ENCODE measurements at regions not wholly inside any gene's neighbourhood (a gene's known extent, or its start where the extent isn't known, plus 50 kb on each side); places are given as distances from the start of the nearest gene placed in this dataset.

DNA sequence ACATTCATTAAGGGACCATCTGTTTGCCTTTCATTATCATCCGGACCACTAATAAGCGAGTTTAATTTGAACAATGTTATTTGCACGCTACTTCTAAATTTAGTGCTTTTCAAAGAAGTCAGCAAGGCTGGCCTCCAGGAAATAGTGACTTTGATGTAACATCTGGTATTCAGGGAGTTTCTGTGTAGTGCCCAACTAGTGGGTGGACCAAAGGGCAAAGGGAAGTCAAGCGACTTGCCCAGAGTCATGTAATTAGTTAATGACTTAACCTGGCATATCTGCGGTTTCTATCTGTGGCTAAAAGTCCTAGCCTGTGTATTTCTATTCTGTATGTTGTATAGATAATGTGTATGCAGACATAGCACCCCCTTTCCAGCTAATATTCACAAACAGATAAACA is 56.3 kb upstream of the LCORL start:
- Mint-ChIP-seq H3K4me1 (ENCODE audit: low read depth) (no peaks in the 10 kb centered on the region), H3K36me3 (ENCODE audit: low read depth) (no peaks in the 10 kb centered on the region), H3K27me3 (ENCODE audit: insufficient read depth) (no peaks in the 10 kb centered on the region), H3K27ac (no peak overlapping the region), H3K4me3 (no peak overlapping the region), H3K9me3 (peaks cover 18% of the 10 kb centered on the region)
- no peak for DNase-seq (ENCODE audit: low spot score)
- intact Hi-C loops (cut with micrococcal nuclease): no loop called here

DNA sequence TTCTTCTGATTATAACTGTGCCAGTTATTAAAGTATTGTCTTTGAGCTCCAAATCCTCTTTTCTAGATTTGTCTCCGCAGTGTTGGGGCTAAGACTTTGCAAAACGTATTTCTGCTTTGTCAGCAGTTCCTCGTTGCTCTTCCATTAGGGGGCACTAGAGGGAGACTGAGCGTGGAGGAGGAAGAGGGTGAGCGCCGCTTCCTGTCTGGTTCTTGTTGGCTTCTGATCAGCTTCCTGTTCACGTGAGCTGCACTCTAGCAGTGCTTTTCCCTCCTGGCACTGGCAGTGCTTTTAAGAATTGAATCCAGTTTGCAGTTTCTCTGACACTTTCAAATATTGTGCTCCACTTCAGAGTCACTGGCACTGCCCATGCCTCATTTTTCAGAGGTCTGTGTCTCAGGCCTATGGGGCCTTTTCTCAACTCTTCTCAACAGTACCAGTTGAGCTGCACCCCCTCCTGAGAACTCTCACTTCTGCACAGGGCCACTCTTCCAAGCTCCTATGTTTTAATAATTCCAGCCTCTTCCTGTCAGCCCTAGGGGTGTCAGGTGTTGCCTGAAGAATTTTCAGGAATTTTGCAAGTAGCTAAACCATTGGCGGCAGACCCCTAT is 54.4 kb upstream of the LCORL start:
- DNase-seq (ENCODE audit: low spot score): peak; percentile 1
- H3K4me3 Mint-ChIP-seq: no peak overlapping the region
- intact Hi-C loops (cut with micrococcal nuclease): no loop called here
- H3K27ac Mint-ChIP-seq: no peak overlapping the region
- no peaks in the 10 kb centered on the region for H3K27me3 Mint-ChIP-seq (ENCODE audit: insufficient read depth)
- H3K36me3 Mint-ChIP-seq (ENCODE audit: low read depth): no peaks in the 10 kb centered on the region
- peaks cover 18% of the 10 kb centered on the region for H3K9me3 Mint-ChIP-seq
- no peaks in the 10 kb centered on the region for H3K4me1 Mint-ChIP-seq (ENCODE audit: low read depth)

DNA sequence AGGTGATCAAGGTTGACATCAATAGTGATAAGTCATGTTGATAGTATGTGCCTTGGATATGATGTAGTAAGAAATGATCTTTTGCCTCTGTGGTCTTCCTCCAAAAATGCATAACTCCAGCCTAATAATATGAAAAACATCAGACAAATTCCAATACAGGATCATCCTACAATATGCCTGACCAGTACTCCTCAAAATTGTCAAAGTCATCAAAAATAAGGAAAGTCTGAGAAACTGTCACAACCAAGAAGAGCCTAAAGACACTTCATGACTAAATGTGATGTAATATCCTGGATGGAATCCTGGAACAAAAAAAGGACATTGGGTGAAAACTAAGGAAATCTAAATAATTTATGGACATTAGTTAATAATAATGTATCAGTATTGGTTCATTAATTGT is 50.3 kb upstream of the LCORL start:
- Mint-ChIP-seq H3K4me1 (ENCODE audit: low read depth) (no peaks in the 10 kb centered on the region), H3K27me3 (ENCODE audit: insufficient read depth) (peaks cover 7% of the 10 kb centered on the region), H3K9me3 (peaks cover 15% of the 10 kb centered on the region), H3K36me3 (ENCODE audit: low read depth) (no peaks in the 10 kb centered on the region), H3K4me3 (no peak overlapping the region), H3K27ac (no peak overlapping the region)
- no peak for DNase-seq (ENCODE audit: low spot score)
- intact Hi-C loops (cut with micrococcal nuclease): no loop called here

Data from activated T-helper 1 cell treated with anti-CD3 and anti-CD28 coated beads, Interleukin-12 subunit alpha, Interleukin-12 subunit beta, Interleukin-2, Interleukin-4 antibody, amounts not matched to agents 30 ng/mL and 10 ng/mL and 1 ng/mL, durations not matched to agents 14 hours and 24 hours and 36 hours (primary cell).